ENCODE measurements at regions not wholly inside any gene's neighbourhood (a gene's known extent, or its start where the extent isn't known, plus 50 kb on each side); places are given as distances from the start of the nearest gene placed in this dataset.

GRCh38 chr11:119846374-119846773 lies 117.4 kb upstream of the NECTIN1 start:
- ATAC-seq (replicated peaks) (no peak), DNase-seq (no peak)
- no peaks in the 10 kb centered on the region for H3K9me3 Mint-ChIP-seq
- H3K27me3 Mint-ChIP-seq, result peaks cover 24 to 31% of the 10 kb centered on the region in 2 donors
- H3K27ac Mint-ChIP-seq, result no peak overlapping the region
- no peaks in the 10 kb centered on the region for H3K4me1 Mint-ChIP-seq
- H3K4me3 Mint-ChIP-seq, result no peak overlapping the region
- no peaks in the 10 kb centered on the region for H3K36me3 Mint-ChIP-seq

GRCh38 chr11:119845756-119846155 lies 116.8 kb upstream of the NECTIN1 start:
- ATAC-seq (replicated peaks) (no peak), DNase-seq (no peak)
- no peaks in the 10 kb centered on the region for H3K9me3 Mint-ChIP-seq
- H3K27me3 Mint-ChIP-seq, result peaks cover 24 to 26% of the 10 kb centered on the region in 2 donors
- no peak overlapping the region for H3K4me3 Mint-ChIP-seq
- H3K4me1 Mint-ChIP-seq, result no peaks in the 10 kb centered on the region
- H3K36me3 Mint-ChIP-seq, result no peaks in the 10 kb centered on the region
- H3K27ac Mint-ChIP-seq, result no peak overlapping the region

- H3K27ac Mint-ChIP-seq, result no peak overlapping the region
- DNase-seq, result no peak
- peaks cover 24 to 26% of the 10 kb centered on the region in 2 donors for H3K27me3 Mint-ChIP-seq
- no peaks in the 10 kb centered on the region for H3K36me3 Mint-ChIP-seq
- H3K4me1 Mint-ChIP-seq, result no peaks in the 10 kb centered on the region
- no peak overlapping the region for H3K4me3 Mint-ChIP-seq
- ATAC-seq (replicated peaks), result no peak
- H3K9me3 Mint-ChIP-seq, result no peaks in the 10 kb centered on the region
Measured at GRCh38 chr11:119845305-119845704, 116.3 kb upstream of the NECTIN1 start.

- no peak for DNase-seq
- Mint-ChIP-seq H3K36me3 (no peaks in the 10 kb centered on the region), H3K9me3 (no peaks in the 10 kb centered on the region), H3K27ac (peak overlapping the region; percentile 47), H3K4me1 (no peaks in the 10 kb centered on the region), H3K27me3 (peaks cover 25 to 30% of the 10 kb centered on the region in 2 donors), H3K4me3 (no peak overlapping the region)
- ATAC-seq (replicated peaks), result no peak
Measured at GRCh38 chr11:119844808-119845207, 115.8 kb upstream of the NECTIN1 start.

GRCh38 chr11:119843877-119844276 lies 114.9 kb upstream of the NECTIN1 start:
- Mint-ChIP-seq H3K9me3 (no peaks in the 10 kb centered on the region), H3K36me3 (no peaks in the 10 kb centered on the region), H3K27ac (no peak overlapping the region), H3K4me1 (no peaks in the 10 kb centered on the region), H3K27me3 (peaks cover 34 to 38% of the 10 kb centered on the region in 2 donors), H3K4me3 (no peak overlapping the region)
- ATAC-seq (replicated peaks) (no peak), DNase-seq (no peak)

- H3K4me1 Mint-ChIP-seq, result no peaks in the 10 kb centered on the region
- no peaks in the 10 kb centered on the region for H3K36me3 Mint-ChIP-seq
- no peak overlapping the region for H3K4me3 Mint-ChIP-seq
- peaks cover 44 to 46% of the 10 kb centered on the region in 2 donors for H3K27me3 Mint-ChIP-seq
- H3K9me3 Mint-ChIP-seq, result peaks cover 0 to 1% of the 10 kb centered on the region in 2 donors
- H3K27ac Mint-ChIP-seq, result no peak overlapping the region
- DNase-seq (no peak), ATAC-seq (replicated peaks) (no peak)
Measured at GRCh38 chr11:119842731-119843130, 113.7 kb upstream of the NECTIN1 start.

- no peak for DNase-seq
- ATAC-seq (replicated peaks), result no peak
- Mint-ChIP-seq H3K36me3 (no peaks in the 10 kb centered on the region), H3K4me1 (no peaks in the 10 kb centered on the region), H3K4me3 (no peak overlapping the region), H3K9me3 (peaks cover 0 to 3% of the 10 kb centered on the region in 2 donors), H3K27me3 (peaks cover 49 to 52% of the 10 kb centered on the region in 2 donors), H3K27ac (no peak overlapping the region)
Measured at GRCh38 chr11:119839476-119840133, 110.6 kb upstream of the NECTIN1 start.

- H3K27me3 Mint-ChIP-seq, result peaks cover 46 to 65% of the 10 kb centered on the region in 2 donors
- H3K9me3 Mint-ChIP-seq, result peaks cover 0 to 3% of the 10 kb centered on the region in 2 donors
- H3K27ac Mint-ChIP-seq, result no peak overlapping the region
- H3K36me3 Mint-ChIP-seq, result no peaks in the 10 kb centered on the region
- no peaks in the 10 kb centered on the region for H3K4me1 Mint-ChIP-seq
- ATAC-seq (replicated peaks) (no peak), DNase-seq (no peak)
- H3K4me3 Mint-ChIP-seq, result no peak overlapping the region
Measured at GRCh38 chr11:119835753-119836152, 106.8 kb upstream of the NECTIN1 start.

- H3K9me3 Mint-ChIP-seq, result peaks cover 0 to 2% of the 10 kb centered on the region in 2 donors
- DNase-seq (no peak), ATAC-seq (replicated peaks) (no peak)
- peaks cover 39 to 57% of the 10 kb centered on the region in 2 donors for H3K27me3 Mint-ChIP-seq
- H3K4me3 Mint-ChIP-seq, result no peak overlapping the region
- no peaks in the 10 kb centered on the region for H3K36me3 Mint-ChIP-seq
- no peaks in the 10 kb centered on the region for H3K4me1 Mint-ChIP-seq
- H3K27ac Mint-ChIP-seq, result no peak overlapping the region
Measured at GRCh38 chr11:119832202-119832935, 103.4 kb upstream of the NECTIN1 start.

- Mint-ChIP-seq H3K4me1 (no peaks in the 10 kb centered on the region), H3K4me3 (no peak overlapping the region), H3K36me3 (no peaks in the 10 kb centered on the region), H3K27me3 (peaks cover 40 to 55% of the 10 kb centered on the region in 2 donors), H3K9me3 (no peaks in the 10 kb centered on the region), H3K27ac (no peak overlapping the region)
- ATAC-seq (replicated peaks) (no peak), DNase-seq (no peak)
Measured at GRCh38 chr11:119831011-119831410, 102.0 kb upstream of the NECTIN1 start.

- Mint-ChIP-seq H3K9me3 (peaks cover 4 to 5% of the 10 kb centered on the region in 2 donors), H3K27me3 (peaks cover 36 to 60% of the 10 kb centered on the region in 2 donors)
Measured at GRCh38 chr11:119830400-119830799, 101.4 kb upstream of the NECTIN1 start.

GRCh38 chr11:119829402-119829801 lies 100.4 kb upstream of the NECTIN1 start:
- DNase-seq (no peak), ATAC-seq (replicated peaks) (no peak)
- H3K4me1 Mint-ChIP-seq, result no peaks in the 10 kb centered on the region
- no peaks in the 10 kb centered on the region for H3K36me3 Mint-ChIP-seq
- H3K9me3 Mint-ChIP-seq, result peaks cover 5 to 6% of the 10 kb centered on the region in 2 donors
- no peak overlapping the region for H3K4me3 Mint-ChIP-seq
- H3K27me3 Mint-ChIP-seq, result peaks cover 36 to 55% of the 10 kb centered on the region in 2 donors
- H3K27ac Mint-ChIP-seq, result no peak overlapping the region

More at GRCh38 chr11:119830400-119830799, 101.4 kb upstream of the NECTIN1 start:
- no peaks in the 10 kb centered on the region for H3K36me3 Mint-ChIP-seq
- H3K4me1 Mint-ChIP-seq, result no peaks in the 10 kb centered on the region
- ATAC-seq (replicated peaks), result no peak
- H3K27ac Mint-ChIP-seq, result no peak overlapping the region
- no peak overlapping the region for H3K4me3 Mint-ChIP-seq
- DNase-seq, result no peak

- ATAC-seq (replicated peaks), result no peak
- Mint-ChIP-seq H3K9me3 (peaks cover 5 to 6% of the 10 kb centered on the region in 2 donors), H3K4me1 (no peaks in the 10 kb centered on the region), H3K27ac (no peak overlapping the region), H3K27me3 (peaks cover 32 to 54% of the 10 kb centered on the region in 2 donors), H3K36me3 (no peaks in the 10 kb centered on the region), H3K4me3 (no peak overlapping the region)
- no peak for DNase-seq
Measured at GRCh38 chr11:119828819-119829218, 99.8 kb upstream of the NECTIN1 start.

GRCh38 chr11:119828006-119828405 lies 99.0 kb upstream of the NECTIN1 start:
- H3K27ac Mint-ChIP-seq, result no peak overlapping the region
- peaks cover 31 to 51% of the 10 kb centered on the region in 2 donors for H3K27me3 Mint-ChIP-seq
- no peak for ATAC-seq (replicated peaks)

GRCh38 chr11:119827113-119827512 lies 98.1 kb upstream of the NECTIN1 start:
- Mint-ChIP-seq H3K9me3 (peaks cover 6 to 10% of the 10 kb centered on the region in 2 donors), H3K4me3 (no peak overlapping the region), H3K27me3 (peaks cover 34 to 44% of the 10 kb centered on the region in 2 donors), H3K36me3 (no peaks in the 10 kb centered on the region), H3K27ac (no peak overlapping the region), H3K4me1 (peaks cover 0 to 2% of the 10 kb centered on the region in 2 donors)
- ATAC-seq (replicated peaks) (no peak), DNase-seq (no peak)

More at GRCh38 chr11:119828006-119828405, 99.0 kb upstream of the NECTIN1 start:
- Mint-ChIP-seq H3K36me3 (no peaks in the 10 kb centered on the region), H3K4me1 (peaks cover 0 to 1% of the 10 kb centered on the region in 2 donors), H3K4me3 (no peak overlapping the region), H3K9me3 (peaks cover 6 to 7% of the 10 kb centered on the region in 2 donors)
- no peak for DNase-seq
